Spleen (tissue), 11 donors: ENCODE measurements at regions not wholly inside any gene's neighbourhood (a gene's known extent, or its start where the extent isn't known, plus 50 kb on each side); places are given as distances from the start of the nearest gene placed in this dataset.

ENCODE experiments used
- DNase-seq: peaks from one replicate; pipeline ENCODE4 v3.0.0-alpha.2; 2020
- H3K27ac ChIP-seq, 8 donors: fragments of 200-600 bp; sonication (generic) in 7 of 8; 1 replicate in 4 of 8; 2 replicates in 4 of 8; pipeline versions ENCODE4 v1.5.0 to v1.8.0; 2016 to 2021; ENCODE audit warnings: inconsistent platforms in 4 of 8, mild to moderate bottlenecking in 4 of 8, moderate library complexity in 1 of 8
- H3K27me3 ChIP-seq, 7 donors: fragments of 200-600 bp; sonication (generic) in 6 of 7; replicated peaks in 1 of 7; 1 replicate in 4 of 7; 2 replicates in 3 of 7; pipeline versions ENCODE4 v1.5.0 to v1.8.0; 2016 to 2021; ENCODE audit warnings: inconsistent platforms in 3 of 7, mild to moderate bottlenecking in 1 of 7
- H3K36me3 ChIP-seq, 6 donors: fragments of 200-600 bp; sonication (generic) in 5 of 6; 1 replicate in 4 of 6; 2 replicates in 2 of 6; pipeline versions ENCODE4 v1.5.0 to v1.8.0; 2016 to 2021; ENCODE audit warnings: inconsistent platforms in 2 of 6
- H3K4me1 ChIP-seq, 6 donors: fragments of 200-600 bp; sonication (generic) in 5 of 6; 1 replicate in 3 of 6; 2 replicates in 3 of 6; pipeline versions ENCODE4 v1.5.0 to v1.8.0; 2016 to 2021; ENCODE audit warnings: inconsistent platforms in 3 of 6
- H3K4me3 ChIP-seq, 8 donors: fragments of 200-600 bp; sonication (generic) in 7 of 8; 1 replicate in 4 of 8; 2 replicates in 4 of 8; pipeline versions ENCODE4 v1.5.0 to v1.8.0; 2016 to 2021; ENCODE audit warnings: inconsistent platforms in 4 of 8, mild to moderate bottlenecking in 4 of 8, moderate library complexity in 2 of 8
- H3K9me3 ChIP-seq, 8 donors: fragments of 200-600 bp; sonication (generic) in 7 of 8; 1 replicate in 4 of 8; 2 replicates in 4 of 8; pipeline versions ENCODE4 v1.5.0 to v1.8.0; 2016 to 2021; ENCODE audit warnings: inconsistent platforms in 4 of 8
- CTCF ChIP-seq, 11 experiments: fragments of 200-600 bp in 7 of 11; fragments of 450-650 bp in 4 of 11; sonication (generic) in 4 of 11; IDR thresholded peaks in 8 of 11; conservative IDR thresholded peaks in 3 of 11; 1 replicate in 7 of 11; 2 replicates in 4 of 11; pipeline versions ENCODE4 v1.4.0 to v1.8.0; 2016 to 2021; ENCODE audit warnings: antibody characterized with exemption in 11 of 11, inconsistent platforms in 4 of 11, mild to moderate bottlenecking in 1 of 11
- POLR2A ChIP-seq, 3 donors: fragments of 450-650 bp; IDR thresholded peaks; one replicate each; pipeline ENCODE4 v1.5.1; 2017; ENCODE audit warnings: antibody characterized with exemption in 3 of 3, mild to moderate bottlenecking in 1 of 3
- POLR2AphosphoS5 ChIP-seq, 3 donors: sonication (generic); formaldehyde crosslinking; IDR thresholded peaks; one replicate each; pipeline ENCODE4 v1.5.1; 2017; ENCODE audit warnings: antibody characterized with exemption in 3 of 3
- WGBS, 5 donors: extraction: QIAGEN DNeasy Blood & Tissue Kit in 3 of 5; methylation state at CpG; one replicate each; pipeline versions ENCODE4 v1.1.5 to v1.1.7; 2013 to 2018; 5-methylcytosine and 5-hydroxymethylcytosine counted together
- intact Hi-C: fragments of 100-400 bp; cut with DNase I; formaldehyde crosslinking; loops from one replicate; pipeline ENCODE4 v1.15.0; 2023; ENCODE audit warnings: low total_unique reads
- donor health status: healthy with polysubstance abuse.
- donor health status: DM: no; HTN: no; CAD: no; lungs with moderate emphysema.
- donor health status: DM: no; HTN: no; CAD: no.
- donor health status: Bipolar disorder and iron deficiency.
- donor health status: healthy.
- donor health status: DM: no; HTN: no; CAD: no.
- donor health status: DM: yes; HTN: yes; CAD: no.

GRCh38 chr9:28341913-28342312 lies 768.6 kb upstream of the C9orf72 start:
- Histone ChIP-seq H3K27me3 (no peaks in the 10 kb centered on the region), H3K9me3 (peaks cover 0 to 14% (median 8%) of the 10 kb centered on the region in 8 donors), H3K27ac (no peak overlapping the region), H3K36me3 (no peaks in the 10 kb centered on the region), H3K4me1 (no peaks in the 10 kb centered on the region), H3K4me3 (no peak overlapping the region)
- intact Hi-C loops, result no loop called here
- WGBS, 5 donors, result 72 to 76% (median 74%) methylated on average over 4 of the region's 4 CpGs
- TF ChIP-seq POLR2A (IDR thresholded peaks at IDR 0.05) (no peak), POLR2AphosphoS5 (IDR thresholded peaks at IDR 0.05) (no peak), CTCF (IDR thresholded peaks at IDR 0.05 in 8 of 11, conservative IDR thresholded peaks at IDR 0.05 in 3 of 11) (no peak)
- no peak for DNase-seq

GRCh38 chr9:28342815-28343338 lies 769.6 kb upstream of the C9orf72 start:
- H3K4me3 ChIP-seq, result no peak overlapping the region
- intact Hi-C loops, result no loop called here
- no peak overlapping the region for H3K27ac ChIP-seq
- H3K36me3 ChIP-seq, result no peaks in the 10 kb centered on the region
- 84 to 95% (median 87%) methylated on average over 2 of the region's 2 CpGs for WGBS, 5 donors
- DNase-seq, result no peak
- no peaks in the 10 kb centered on the region for H3K27me3 ChIP-seq
- TF ChIP-seq POLR2A (IDR thresholded peaks at IDR 0.05) (no peak), POLR2AphosphoS5 (IDR thresholded peaks at IDR 0.05) (no peak), CTCF (IDR thresholded peaks at IDR 0.05 in 8 of 11, conservative IDR thresholded peaks at IDR 0.05 in 3 of 11) (no peak)
- H3K9me3 ChIP-seq, result peaks cover 0 to 11% (median 3%) of the 10 kb centered on the region in 8 donors
- H3K4me1 ChIP-seq, result no peaks in the 10 kb centered on the region

- DNase-seq, result no peak
- Histone ChIP-seq H3K27me3 (no peaks in the 10 kb centered on the region), H3K4me1 (no peaks in the 10 kb centered on the region), H3K27ac (no peak overlapping the region), H3K4me3 (no peak overlapping the region), H3K36me3 (no peaks in the 10 kb centered on the region), H3K9me3 (no peaks in the 10 kb centered on the region)
- TF ChIP-seq CTCF (IDR thresholded peaks at IDR 0.05 in 8 of 11, conservative IDR thresholded peaks at IDR 0.05 in 3 of 11) (no peak), POLR2A (IDR thresholded peaks at IDR 0.05) (no peak), POLR2AphosphoS5 (IDR thresholded peaks at IDR 0.05) (no peak)
- 52 to 60% (median 56%) methylated on average over 2 of the region's 2 CpGs for WGBS, 5 donors
- intact Hi-C loops, result no loop called here
These were observed 789.9 kb upstream of the C9orf72 start for GRCh38 chr9:28363151-28363562.

- no peak overlapping the region for H3K4me3 ChIP-seq
- TF ChIP-seq POLR2A (IDR thresholded peaks at IDR 0.05), result no peak
- TF ChIP-seq POLR2AphosphoS5 (IDR thresholded peaks at IDR 0.05), result no peak
- TF ChIP-seq CTCF (IDR thresholded peaks at IDR 0.05 in 8 of 11, conservative IDR thresholded peaks at IDR 0.05 in 3 of 11), result no peak
- H3K36me3 ChIP-seq, result no peaks in the 10 kb centered on the region
- DNase-seq, result no peak
- no peak overlapping the region for H3K27ac ChIP-seq
- no peaks in the 10 kb centered on the region for H3K27me3 ChIP-seq
- intact Hi-C loops, result no loop called here
- WGBS, 5 donors, result 48 to 70% (median 60%) methylated on average over 6 of the region's 6 CpGs
- no peaks in the 10 kb centered on the region for H3K4me1 ChIP-seq
- no peaks in the 10 kb centered on the region for H3K9me3 ChIP-seq
These were observed 791.8 kb upstream of the C9orf72 start for GRCh38 chr9:28365020-28365640.
